ENCODE measurements at regions not wholly inside any gene's neighbourhood (a gene's known extent, or its start where the extent isn't known, plus 50 kb on each side); places are given as distances from the start of the nearest gene placed in this dataset.
A peak's percentile ranks its signal among the peaks of the same experiment; 100 is the strongest.

DNA sequence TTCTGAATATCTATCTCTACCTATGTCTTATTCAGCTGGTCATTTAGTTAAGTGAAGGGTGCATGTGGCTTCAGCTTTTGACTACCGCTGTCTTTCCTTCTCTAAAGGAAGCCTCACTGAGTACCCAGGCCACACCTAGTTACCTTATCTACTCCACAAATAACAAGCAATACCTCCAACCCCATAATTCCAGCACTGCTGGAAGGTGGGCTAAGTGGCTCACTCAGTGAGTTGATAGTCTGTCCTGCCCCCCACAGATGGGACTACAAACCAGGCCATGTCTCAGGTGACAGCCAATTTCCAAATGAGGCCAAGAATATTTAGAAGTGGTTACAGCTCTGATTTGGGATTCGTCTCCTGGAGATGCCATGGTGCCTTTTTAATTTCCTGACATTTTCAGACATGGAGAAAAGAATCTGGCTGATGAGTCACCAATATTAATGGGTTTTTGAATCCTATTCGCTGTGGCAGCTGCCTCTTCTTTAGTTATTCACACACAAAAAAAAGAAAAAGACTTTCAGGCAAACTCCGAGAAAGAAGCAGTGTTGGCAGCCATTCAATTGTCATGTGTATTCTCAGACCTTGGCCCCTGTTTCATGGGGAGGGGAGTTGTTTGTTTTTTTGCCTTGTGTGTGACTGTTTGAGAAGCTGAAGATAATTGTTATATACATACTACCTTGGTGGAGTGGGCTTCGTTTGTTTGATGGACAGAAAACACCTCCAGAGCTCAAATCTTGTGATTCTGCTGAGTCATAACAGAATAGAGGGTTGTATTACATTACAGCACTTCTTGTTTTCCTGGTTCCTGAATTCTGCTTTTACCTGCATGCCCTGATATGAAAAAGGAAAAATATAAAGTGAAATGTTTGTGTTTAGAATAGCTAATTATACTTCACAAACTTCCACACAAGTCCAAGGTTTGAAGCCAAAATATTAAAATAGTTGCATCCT is 64.2 kb downstream of the SCG2 start:
- no peaks in the 10 kb centered on the region for H3K9me3 ChIP-seq (replicated peaks; ENCODE audit: control insufficient read depth, low read depth, low read length)
- no peak overlapping the region for H3K4me3 ChIP-seq (ENCODE audit: low read length)
- H3K27ac ChIP-seq (ENCODE audit: low read length) = peak overlapping the region; percentile 45
- WGBS (ENCODE audit: insufficient coverage) = no CpG with 5 or more reads among the region's 5 CpGs
- peaks cover 9% of the 10 kb centered on the region for H3K4me1 ChIP-seq (ENCODE audit: control insufficient read depth, insufficient read depth, low read length)
- H3K27me3 ChIP-seq (ENCODE audit: control insufficient read depth, insufficient read depth, low read length) = no peaks in the 10 kb centered on the region
- no peaks in the 10 kb centered on the region for H3K36me3 ChIP-seq (ENCODE audit: control insufficient read depth, insufficient read depth, low read length)
- DNase-seq = peak; percentile 78

- peaks cover 9% of the 10 kb centered on the region for H3K4me1 ChIP-seq (ENCODE audit: control insufficient read depth, insufficient read depth, low read length)
- H3K27ac ChIP-seq (ENCODE audit: low read length) = peak overlapping the region; percentile 18
- no peaks in the 10 kb centered on the region for H3K36me3 ChIP-seq (ENCODE audit: control insufficient read depth, insufficient read depth, low read length)
- H3K9me3 ChIP-seq (replicated peaks; ENCODE audit: control insufficient read depth, low read depth, low read length) = no peaks in the 10 kb centered on the region
- no peaks in the 10 kb centered on the region for H3K27me3 ChIP-seq (ENCODE audit: control insufficient read depth, insufficient read depth, low read length)
- WGBS (ENCODE audit: insufficient coverage) = 8% methylated on average over 6 of the region's 8 CpGs
- peak; percentile 89 for DNase-seq
- H3K4me3 ChIP-seq (ENCODE audit: low read length) = no peak overlapping the region
Observed at GRCh38 chr2:223538920-223539440, 63.2 kb downstream of the SCG2 start.

GRCh38 chr2:223541546-223541945 is 60.6 kb downstream of the SCG2 start:
- peak; percentile 62 for DNase-seq
- WGBS (ENCODE audit: insufficient coverage) = no CpG with 5 or more reads among the region's 2 CpGs
- Histone ChIP-seq H3K9me3 (replicated peaks; ENCODE audit: control insufficient read depth, low read depth, low read length) (no peaks in the 10 kb centered on the region), H3K27me3 (ENCODE audit: control insufficient read depth, insufficient read depth, low read length) (no peaks in the 10 kb centered on the region), H3K27ac (ENCODE audit: low read length) (peak overlapping the region; percentile 17), H3K4me3 (ENCODE audit: low read length) (no peak overlapping the region), H3K4me1 (ENCODE audit: control insufficient read depth, insufficient read depth, low read length) (peaks cover 9% of the 10 kb centered on the region), H3K36me3 (ENCODE audit: control insufficient read depth, insufficient read depth, low read length) (no peaks in the 10 kb centered on the region)

DNA sequence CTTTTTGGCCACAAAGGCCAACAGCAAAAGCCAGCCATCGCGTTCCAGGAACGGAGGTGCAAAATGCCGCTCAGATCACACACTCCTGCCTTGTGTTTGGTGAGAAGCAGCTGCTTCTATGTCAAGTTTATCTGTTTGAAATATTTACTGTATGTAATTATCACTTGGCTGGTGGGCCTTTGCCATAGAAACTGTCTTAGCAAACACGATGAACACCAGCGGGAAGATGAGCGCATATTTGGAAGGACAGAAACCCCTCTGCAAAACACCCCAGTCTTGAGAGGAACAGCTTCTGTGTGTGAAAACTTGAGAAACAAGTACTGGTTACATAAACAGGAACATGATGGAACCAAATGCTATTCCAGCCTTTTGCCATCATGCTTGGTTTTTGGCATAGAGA is 59.7 kb downstream of the SCG2 start:
- Histone ChIP-seq H3K36me3 (ENCODE audit: control insufficient read depth, insufficient read depth, low read length) (no peaks in the 10 kb centered on the region), H3K4me1 (ENCODE audit: control insufficient read depth, insufficient read depth, low read length) (peaks cover 8% of the 10 kb centered on the region), H3K27ac (ENCODE audit: low read length) (no peak overlapping the region), H3K9me3 (replicated peaks; ENCODE audit: control insufficient read depth, low read depth, low read length) (no peaks in the 10 kb centered on the region), H3K4me3 (ENCODE audit: low read length) (no peak overlapping the region), H3K27me3 (ENCODE audit: control insufficient read depth, insufficient read depth, low read length) (no peaks in the 10 kb centered on the region)
- DNase-seq = no peak
- WGBS (ENCODE audit: insufficient coverage) = no CpG with 5 or more reads among the region's 7 CpGs

GRCh38 chr2:223545406-223545805 is 56.8 kb downstream of the SCG2 start:
- DNase-seq = no peak
- Histone ChIP-seq H3K27ac (ENCODE audit: low read length) (no peak overlapping the region), H3K4me1 (ENCODE audit: control insufficient read depth, insufficient read depth, low read length) (no peaks in the 10 kb centered on the region), H3K27me3 (ENCODE audit: control insufficient read depth, insufficient read depth, low read length) (no peaks in the 10 kb centered on the region), H3K36me3 (ENCODE audit: control insufficient read depth, insufficient read depth, low read length) (no peaks in the 10 kb centered on the region), H3K4me3 (ENCODE audit: low read length) (no peak overlapping the region), H3K9me3 (replicated peaks; ENCODE audit: control insufficient read depth, low read depth, low read length) (no peaks in the 10 kb centered on the region)
- WGBS (ENCODE audit: insufficient coverage) = 49% methylated on average over 2 of the region's 2 CpGs

DNA sequence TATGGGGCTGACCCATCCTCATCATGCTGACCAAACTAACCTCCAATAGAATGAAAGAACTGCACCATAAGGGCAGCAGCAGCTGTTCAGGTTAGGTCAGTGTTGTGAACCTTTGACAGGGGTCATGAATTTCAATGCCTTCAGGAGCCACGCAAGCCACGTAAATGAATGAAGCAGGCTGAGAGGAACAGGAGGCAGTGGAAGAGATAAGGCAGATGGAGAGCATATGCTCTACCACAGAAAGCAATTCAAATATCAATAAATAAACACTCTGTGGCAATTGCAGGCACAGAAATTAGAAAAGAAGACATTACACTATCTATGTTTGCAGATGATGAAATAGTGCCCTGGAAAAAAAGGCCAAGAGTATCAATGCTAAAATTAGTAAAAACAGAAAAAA is 56.3 kb downstream of the SCG2 start:
- Histone ChIP-seq H3K4me3 (ENCODE audit: low read length) (no peak overlapping the region), H3K27ac (ENCODE audit: low read length) (no peak overlapping the region), H3K9me3 (replicated peaks; ENCODE audit: control insufficient read depth, low read depth, low read length) (no peaks in the 10 kb centered on the region), H3K4me1 (ENCODE audit: control insufficient read depth, insufficient read depth, low read length) (no peaks in the 10 kb centered on the region), H3K27me3 (ENCODE audit: control insufficient read depth, insufficient read depth, low read length) (no peaks in the 10 kb centered on the region), H3K36me3 (ENCODE audit: control insufficient read depth, insufficient read depth, low read length) (no peaks in the 10 kb centered on the region)
- no CpG with 5 or more reads among the region's 2 CpGs for WGBS (ENCODE audit: insufficient coverage)
- no peak for DNase-seq
